ENCODE measurements at regions not wholly inside any gene's neighbourhood (a gene's known extent, or its start where the extent isn't known, plus 50 kb on each side); places are given as distances from the start of the nearest gene placed in this dataset.
"Not testable (repeated sequence)": the region's sequence is repeated elsewhere in the genome, so short reads cannot be mapped to it uniquely, and the experiment has no call there.

GRCh38 chr11:71638801-71639519 is 56.3 kb upstream of the KRTAP5-11 start:
- peak; percentile 37 for DNase-seq (ENCODE audit: low spot score)

- peak; percentile 8 for DNase-seq (ENCODE audit: low spot score)
Measured at GRCh38 chr11:71639520-71639849, 56.8 kb upstream of the KRTAP5-11 start.

- not testable (repeated sequence) for DNase-seq (ENCODE audit: low spot score)
Measured at GRCh38 chr11:71639916-71640315, 57.2 kb upstream of the KRTAP5-11 start.

DNA sequence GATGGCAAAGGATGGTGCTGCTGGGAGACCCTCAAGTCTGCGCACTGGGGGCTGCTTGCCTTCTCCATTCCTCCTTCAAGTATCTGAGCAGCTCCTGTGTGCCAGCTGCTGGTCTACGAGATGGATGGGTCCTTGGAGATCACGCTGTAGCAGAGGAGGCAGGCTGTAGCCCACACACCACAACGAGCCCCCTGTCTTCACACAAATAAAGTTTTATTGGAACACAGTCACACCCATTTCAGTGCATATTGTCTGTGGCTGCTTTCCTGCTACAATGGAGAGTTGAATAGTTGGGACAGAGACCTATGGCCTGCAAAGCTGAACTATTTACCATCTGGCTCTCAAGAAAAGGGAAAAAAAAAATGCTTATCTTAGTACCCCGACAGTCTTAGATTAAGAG is 64.4 kb upstream of the KRTAP5-11 start:
- DNase-seq (ENCODE audit: low spot score), result not testable (repeated sequence)

DNA sequence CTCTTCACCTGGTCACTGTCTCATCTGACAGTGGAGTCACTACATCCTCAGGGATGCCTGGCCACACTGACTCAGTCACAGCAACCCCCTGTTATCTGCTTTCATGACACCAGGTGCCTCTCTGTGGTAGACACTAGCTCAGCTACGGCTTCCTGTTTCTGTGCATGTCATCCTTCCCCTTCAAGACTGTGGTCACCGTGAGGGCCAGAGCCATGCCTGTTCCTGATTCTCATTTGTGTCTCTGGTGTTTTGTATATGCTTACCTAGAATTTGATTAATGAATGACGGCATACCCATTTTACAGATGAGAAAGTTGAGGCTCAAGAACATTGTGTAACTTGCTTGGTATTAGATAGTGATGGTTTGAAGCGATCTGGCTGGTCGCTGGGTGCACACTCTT is 70.3 kb upstream of the KRTAP5-11 start:
- DNase-seq (ENCODE audit: low spot score), result not testable (repeated sequence)

DNA sequence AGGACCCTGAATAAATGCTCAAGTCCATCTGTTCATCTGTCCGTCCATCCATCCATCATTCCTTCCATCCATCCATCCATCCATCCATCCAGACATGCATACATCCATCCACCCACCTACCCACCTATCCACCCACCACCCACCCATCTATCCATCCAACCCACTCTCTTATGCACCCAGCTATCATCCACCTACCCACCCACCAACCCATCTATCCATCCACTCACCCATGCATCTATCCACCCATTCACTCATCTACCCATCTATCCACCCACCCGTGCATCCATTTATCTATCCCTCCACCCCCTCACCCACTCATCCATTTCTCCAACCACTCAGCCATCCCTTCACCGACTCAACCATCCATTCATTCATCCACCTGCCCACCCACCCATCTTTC is 71.7 kb upstream of the KRTAP5-11 start:
- not testable (repeated sequence) for DNase-seq (ENCODE audit: low spot score)

DNA sequence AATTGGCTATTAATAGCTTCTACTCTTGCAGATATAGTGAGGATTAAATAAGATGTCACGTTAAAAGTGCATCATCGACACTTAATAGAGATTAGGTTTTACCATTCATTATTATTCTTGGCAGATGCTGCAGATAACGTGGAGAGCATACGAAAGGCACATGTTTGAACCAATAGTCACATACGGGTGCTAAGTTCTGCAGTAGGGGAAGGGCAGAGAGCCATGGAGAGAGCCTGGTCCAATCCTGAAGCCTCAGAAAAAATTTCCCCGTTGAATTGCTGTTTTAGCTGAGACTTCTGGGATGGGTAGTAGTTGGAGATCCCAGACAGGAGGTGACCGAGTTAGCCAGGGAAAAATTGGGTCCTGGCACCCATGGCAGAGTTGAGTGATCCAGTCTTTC is 72.4 kb upstream of the KRTAP5-11 start:
- DNase-seq (ENCODE audit: low spot score), result not testable (repeated sequence)

- not testable (repeated sequence) for DNase-seq (ENCODE audit: low spot score)
Measured at GRCh38 chr11:71656513-71656912, 73.8 kb upstream of the KRTAP5-11 start.

DNA sequence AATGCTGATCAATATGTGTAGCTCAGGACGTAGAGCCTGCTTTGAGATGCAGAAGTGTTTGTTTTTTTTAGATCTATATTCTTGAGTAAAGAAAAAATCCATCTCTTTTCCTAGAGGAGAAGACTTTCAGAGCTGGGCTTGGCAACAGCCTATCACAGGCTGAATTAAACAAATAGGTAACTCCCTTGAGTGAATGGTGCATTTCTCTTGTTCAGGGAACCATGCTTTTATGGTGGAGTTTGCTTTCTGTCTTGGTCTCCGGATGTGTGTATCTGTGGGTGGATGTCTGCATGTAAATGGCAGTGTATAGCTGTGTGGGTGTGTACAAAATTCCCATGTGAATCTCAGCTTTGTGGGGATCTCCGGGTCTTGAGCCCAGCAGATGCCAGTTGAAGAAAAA is 82.3 kb upstream of the KRTAP5-11 start:
- not testable (repeated sequence) for DNase-seq (ENCODE audit: low spot score)

DNA sequence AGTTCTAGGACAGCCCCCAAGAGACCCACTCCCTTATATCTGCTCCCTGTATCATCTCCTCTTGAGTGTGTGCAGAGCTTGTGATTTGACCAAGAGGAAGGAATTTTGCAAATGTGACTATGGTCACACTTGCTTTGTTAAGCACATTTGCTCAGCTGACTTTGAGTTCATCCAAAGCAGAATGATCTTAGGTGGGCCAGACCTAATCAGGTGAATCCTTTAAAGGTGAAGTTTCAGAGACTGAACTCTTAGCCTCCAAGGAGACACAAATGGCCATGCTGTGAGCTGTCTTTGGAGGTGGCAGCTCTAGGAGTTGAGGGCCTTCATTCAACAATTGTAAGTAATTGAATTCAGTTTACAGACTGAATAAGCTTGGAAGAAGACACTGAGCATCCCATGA is 115.4 kb upstream of the KRTAP5-11 start:
- not testable (repeated sequence) for DNase-seq (ENCODE audit: low spot score)

GRCh38 chr11:71698961-71699360 is 116.3 kb upstream of the KRTAP5-11 start:
- DNase-seq (ENCODE audit: low spot score), result peak; percentile 5

- not testable (repeated sequence) for DNase-seq (ENCODE audit: low spot score)
Measured at GRCh38 chr11:71701435-71702291, 119.0 kb upstream of the KRTAP5-11 start.

DNA sequence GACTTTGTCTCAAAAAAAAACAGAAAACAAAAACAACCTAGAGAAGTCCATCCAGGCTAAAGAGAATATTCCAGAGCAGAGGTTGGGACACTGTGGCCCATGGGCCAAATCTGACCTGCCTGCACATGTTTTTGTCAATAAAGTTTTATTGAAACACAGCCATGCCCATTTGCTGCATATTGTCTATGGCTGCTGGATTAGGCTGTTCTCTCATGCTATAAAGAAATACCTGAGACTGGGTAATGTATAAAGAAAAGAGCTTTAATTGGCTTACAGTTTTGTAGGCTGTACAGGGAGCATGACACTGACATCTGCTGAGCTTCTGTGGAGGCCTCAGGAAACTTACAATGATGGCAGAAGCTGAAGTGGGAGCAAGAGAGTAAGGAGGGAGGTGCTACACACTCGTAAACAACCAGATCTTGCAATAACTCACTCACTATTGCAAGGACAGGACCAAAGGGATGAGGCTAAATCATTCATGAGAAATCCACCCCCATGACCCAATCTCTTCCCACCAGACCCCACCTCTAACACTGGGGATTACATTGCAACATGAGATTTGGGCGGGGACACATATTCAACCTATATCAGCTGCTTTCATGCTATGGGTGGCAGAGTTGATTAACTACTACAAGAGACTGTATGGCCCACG is 122.5 kb upstream of the KRTAP5-11 start:
- not testable (repeated sequence) for DNase-seq (ENCODE audit: low spot score)

DNA sequence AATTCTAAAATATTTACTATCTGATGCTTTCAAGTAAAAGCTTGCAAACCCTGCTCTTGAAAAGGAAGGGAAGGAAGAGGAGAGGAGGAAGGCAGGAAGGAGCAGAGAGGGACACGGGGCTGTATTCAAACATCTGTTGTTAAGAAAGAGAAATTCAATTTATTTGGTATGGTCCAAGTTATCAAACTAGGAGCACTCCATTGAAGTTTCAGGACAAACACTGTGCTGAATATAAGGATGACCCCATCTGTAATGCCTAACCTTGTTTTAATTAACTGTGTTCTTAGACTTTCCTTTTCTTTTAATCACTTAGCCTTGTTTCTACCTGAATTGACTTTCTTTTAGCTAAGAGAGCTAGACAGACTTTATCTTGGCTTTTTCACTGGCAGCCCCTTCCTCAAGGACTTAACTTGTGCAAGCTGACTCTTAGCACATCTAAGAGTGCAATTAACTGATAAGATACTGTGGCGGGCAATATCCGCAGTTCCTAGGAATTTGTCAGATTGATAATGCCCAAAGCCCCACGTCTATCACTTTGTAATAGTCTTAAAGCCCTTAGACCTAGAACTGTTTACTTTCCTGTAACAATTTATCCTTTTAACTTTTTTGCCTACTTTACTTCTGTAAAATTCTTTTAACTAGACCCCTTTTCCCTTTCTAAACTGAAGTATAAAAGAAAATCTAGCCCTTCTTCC is 123.2 kb upstream of the KRTAP5-11 start:
- not testable (repeated sequence) for DNase-seq (ENCODE audit: low spot score)

DNA sequence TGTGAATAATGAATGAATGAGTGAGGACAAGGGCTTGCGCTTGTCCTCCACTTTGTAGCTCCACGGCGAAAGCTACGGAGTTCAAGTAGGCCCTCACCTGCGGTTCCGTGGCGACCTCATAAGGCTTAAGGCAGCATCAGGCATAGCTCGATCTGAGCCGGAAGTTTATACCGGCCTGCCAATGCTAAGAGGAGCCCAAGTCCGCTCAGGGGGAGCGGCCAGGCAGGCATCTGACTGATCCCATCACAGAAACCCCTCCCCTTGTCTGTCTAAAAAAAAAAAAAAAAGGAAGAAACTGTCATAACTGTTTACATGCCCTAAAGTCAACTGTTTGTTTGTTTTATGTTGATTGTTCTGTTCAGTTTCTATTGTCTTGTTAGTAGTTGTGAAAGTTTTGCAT is 124.4 kb upstream of the KRTAP5-11 start:
- not testable (repeated sequence) for DNase-seq (ENCODE audit: low spot score)

DNA sequence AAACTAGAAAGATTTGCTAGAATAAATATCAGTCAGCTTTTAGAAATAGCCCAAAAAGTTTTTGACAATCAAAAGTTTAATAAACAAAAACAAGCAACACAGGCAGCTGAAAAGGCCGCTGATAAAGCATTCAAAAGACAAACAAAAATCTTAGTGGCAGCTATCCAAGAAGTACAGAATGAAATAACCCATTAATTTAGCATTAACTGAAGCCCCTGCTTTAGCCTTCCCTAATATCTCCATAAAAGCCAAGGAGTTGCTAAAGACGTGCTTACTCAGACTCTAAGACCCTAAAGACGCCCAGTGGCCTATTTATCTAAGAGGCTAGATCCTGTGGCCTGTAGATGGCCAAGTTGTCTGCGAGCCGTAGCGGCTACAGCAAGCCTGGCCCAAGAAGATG is 123.5 kb upstream of the DEFB108B start:
- not testable (repeated sequence) for DNase-seq (ENCODE audit: low spot score)

GRCh38 chr11:71710171-71710671 is 122.8 kb upstream of the DEFB108B start:
- DNase-seq (ENCODE audit: low spot score), result not testable (repeated sequence)

DNA sequence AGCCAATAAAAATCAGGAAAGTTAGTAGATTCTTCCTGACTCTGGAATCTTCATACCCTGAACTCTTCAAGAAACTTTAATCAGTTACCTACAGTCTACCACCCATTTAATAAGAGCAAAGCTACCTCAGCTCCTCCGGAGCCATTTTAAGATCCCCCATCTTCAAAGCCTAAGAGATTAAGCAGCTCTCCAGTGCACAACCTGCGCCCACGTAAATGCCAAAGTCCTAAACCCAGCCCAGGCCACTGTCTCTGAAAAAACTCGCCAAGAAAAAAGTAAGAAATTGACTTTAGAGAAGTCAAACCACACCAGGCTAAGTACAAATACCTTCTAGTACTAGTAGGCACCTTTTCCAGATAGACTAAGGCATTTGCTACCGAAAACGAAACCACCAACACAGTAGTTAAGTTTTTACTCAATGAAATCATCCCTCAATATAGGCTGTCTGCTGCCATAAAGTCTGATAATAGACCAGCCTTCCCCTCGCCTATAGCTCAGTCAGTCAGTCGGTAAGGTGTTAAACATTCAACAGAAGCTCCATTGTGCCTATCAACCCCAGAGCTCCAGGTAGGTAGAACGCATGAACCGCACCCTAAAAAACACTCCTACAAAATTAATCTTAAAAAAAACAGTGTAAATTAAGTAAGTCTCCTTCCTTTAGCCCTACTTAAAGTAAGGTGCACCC is 122.2 kb upstream of the DEFB108B start:
- not testable (repeated sequence) for DNase-seq (ENCODE audit: low spot score)

GRCh38 chr11:71712350-71712749 is 120.7 kb upstream of the DEFB108B start:
- DNase-seq (ENCODE audit: low spot score), result not testable (repeated sequence)

DNA sequence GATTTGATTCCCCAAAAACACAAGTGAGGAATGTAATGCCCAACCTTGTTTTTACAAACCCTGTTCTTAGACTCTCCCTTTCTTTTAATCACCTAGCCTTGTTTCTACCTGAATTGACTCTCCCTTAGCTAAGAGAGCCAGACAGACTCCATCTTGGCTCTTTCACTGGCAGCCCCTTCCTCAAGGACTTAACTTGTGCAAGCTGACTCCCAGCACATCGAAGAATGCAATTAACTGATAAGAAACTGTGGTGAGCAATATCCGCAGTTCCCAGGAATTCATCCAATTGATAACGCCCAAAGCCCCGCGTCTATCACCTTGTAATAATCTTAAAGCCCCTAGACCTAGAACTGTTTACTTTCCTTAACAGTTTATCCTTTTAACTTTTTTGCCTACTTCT is 120.2 kb upstream of the DEFB108B start:
- DNase-seq (ENCODE audit: low spot score), result not testable (repeated sequence)

GRCh38 chr11:71714510-71714909 is 118.5 kb upstream of the DEFB108B start:
- DNase-seq (ENCODE audit: low spot score), result not testable (repeated sequence)
